ENCODE measurements at regions not wholly inside any gene's neighbourhood (a gene's known extent, or its start where the extent isn't known, plus 50 kb on each side); places are given as distances from the start of the nearest gene placed in this dataset.

DNA sequence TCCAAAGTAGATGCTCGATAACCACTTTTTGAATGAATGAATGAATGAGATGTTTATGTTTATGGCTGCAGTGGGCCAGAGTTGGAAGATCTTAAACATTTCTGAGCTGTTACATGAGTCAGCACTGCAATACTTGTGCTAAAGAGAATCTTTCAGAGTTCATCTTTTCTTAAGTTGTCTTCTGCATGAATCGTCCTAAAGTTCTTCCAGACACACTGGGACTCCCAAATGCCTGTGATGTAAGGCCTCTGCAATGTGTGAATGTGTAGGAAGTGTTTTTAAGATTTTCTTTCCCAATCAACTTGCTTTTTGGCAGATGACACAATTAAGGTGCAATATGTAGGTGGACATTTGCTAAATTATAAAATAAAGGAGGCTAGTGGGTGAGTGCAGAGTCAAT is 50.3 kb upstream of the TRIM9 start:
- DNase-seq (ENCODE audit: low spot score), result no peak
- no peaks in the 10 kb centered on the region for H3K79me2 ChIP-seq
- no peaks in the 10 kb centered on the region for H3K9me3 ChIP-seq (ENCODE audit: low read depth)
- no peaks in the 10 kb centered on the region for H4K20me1 ChIP-seq (ENCODE audit: insufficient read depth, poor library complexity, severe bottlenecking)
- no peak overlapping the region for H3K4me3 ChIP-seq
- H2AFZ ChIP-seq, result no peak overlapping the region
- H3K9me2 ChIP-seq (replicated peaks; ENCODE audit: insufficient read depth), result no peaks in the 10 kb centered on the region
- 84% methylated on average over 2 of the region's 2 CpGs for WGBS (ENCODE audit: low lambda C conversion rate, missing lambda C conversion rate)
- no peaks in the 10 kb centered on the region for H3K27me3 ChIP-seq
- no peak for TF ChIP-seq EZH2 (IDR thresholded peaks at IDR 0.05; ENCODE audit: borderline replicate concordance)
- no peak for TF ChIP-seq CTCF (IDR thresholded peaks at IDR 0.05; ENCODE audit: poor library complexity)
- no peaks in the 10 kb centered on the region for H3K4me1 ChIP-seq (ENCODE audit: insufficient read depth)
- no peaks in the 10 kb centered on the region for H3K36me3 ChIP-seq (replicated peaks; ENCODE audit: insufficient read depth, low read depth)
- no peak overlapping the region for H3K4me2 ChIP-seq
- no peak overlapping the region for H3K27ac ChIP-seq

GRCh38 chr14:51147183-51147582 is 52.3 kb upstream of the TRIM9 start:
- WGBS (ENCODE audit: low lambda C conversion rate, missing lambda C conversion rate), result 100% methylated on average over 1 of the region's 1 CpG
- Histone ChIP-seq H4K20me1 (ENCODE audit: insufficient read depth, poor library complexity, severe bottlenecking) (no peaks in the 10 kb centered on the region), H3K27me3 (no peaks in the 10 kb centered on the region), H3K9me3 (ENCODE audit: low read depth) (no peaks in the 10 kb centered on the region), H3K36me3 (replicated peaks; ENCODE audit: insufficient read depth, low read depth) (no peaks in the 10 kb centered on the region), H3K4me1 (ENCODE audit: insufficient read depth) (no peaks in the 10 kb centered on the region), H3K4me2 (no peak overlapping the region), H2AFZ (no peak overlapping the region), H3K9me2 (replicated peaks; ENCODE audit: insufficient read depth) (no peaks in the 10 kb centered on the region), H3K79me2 (no peaks in the 10 kb centered on the region), H3K4me3 (no peak overlapping the region), H3K27ac (no peak overlapping the region)
- no peak for DNase-seq (ENCODE audit: low spot score)
- no peak for TF ChIP-seq CTCF (IDR thresholded peaks at IDR 0.05; ENCODE audit: poor library complexity)
- TF ChIP-seq EZH2 (IDR thresholded peaks at IDR 0.05; ENCODE audit: borderline replicate concordance), result no peak
- no peak for TF ChIP-seq EZH2phosphoT487 (IDR thresholded peaks at IDR 0.05; ENCODE audit: low read depth, severe bottlenecking, unreplicated experiment)

DNA sequence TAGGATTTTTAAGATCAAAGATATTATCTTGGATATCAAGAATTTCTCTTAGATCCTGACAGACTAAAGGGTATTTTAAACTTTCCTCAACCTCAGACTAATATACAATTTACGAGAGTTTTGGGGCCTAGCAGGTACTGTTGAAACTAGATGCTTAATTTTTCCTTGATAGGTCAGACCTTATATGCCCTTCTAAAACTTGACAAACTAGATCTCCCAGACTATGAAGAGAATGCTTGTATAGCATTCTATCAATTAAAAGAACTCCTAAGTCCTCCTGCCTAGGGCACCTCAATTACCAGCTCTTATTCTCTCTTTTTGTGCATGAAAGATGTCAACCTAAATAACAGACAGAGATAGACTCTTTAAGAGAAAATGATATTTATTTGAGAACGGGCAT is 60.4 kb upstream of the TRIM9 start:
- Histone ChIP-seq H3K79me2 (no peaks in the 10 kb centered on the region), H3K4me1 (ENCODE audit: insufficient read depth) (peaks cover 3% of the 10 kb centered on the region), H2AFZ (no peak overlapping the region), H3K36me3 (replicated peaks; ENCODE audit: insufficient read depth, low read depth) (no peaks in the 10 kb centered on the region), H4K20me1 (ENCODE audit: insufficient read depth, poor library complexity, severe bottlenecking) (no peaks in the 10 kb centered on the region), H3K9me2 (replicated peaks; ENCODE audit: insufficient read depth) (no peaks in the 10 kb centered on the region), H3K4me3 (no peak overlapping the region), H3K4me2 (no peak overlapping the region), H3K9me3 (ENCODE audit: low read depth) (no peaks in the 10 kb centered on the region), H3K27ac (no peak overlapping the region), H3K27me3 (no peaks in the 10 kb centered on the region)
- no peak for DNase-seq (ENCODE audit: low spot score)
- 56% methylated on average over 2 of the region's 2 CpGs for WGBS (ENCODE audit: low lambda C conversion rate, missing lambda C conversion rate)
- no peak for TF ChIP-seq CTCF (IDR thresholded peaks at IDR 0.05; ENCODE audit: poor library complexity)
- TF ChIP-seq EZH2 (IDR thresholded peaks at IDR 0.05; ENCODE audit: borderline replicate concordance), result no peak
- no peak for TF ChIP-seq EZH2phosphoT487 (IDR thresholded peaks at IDR 0.05; ENCODE audit: low read depth, severe bottlenecking, unreplicated experiment)

DNA sequence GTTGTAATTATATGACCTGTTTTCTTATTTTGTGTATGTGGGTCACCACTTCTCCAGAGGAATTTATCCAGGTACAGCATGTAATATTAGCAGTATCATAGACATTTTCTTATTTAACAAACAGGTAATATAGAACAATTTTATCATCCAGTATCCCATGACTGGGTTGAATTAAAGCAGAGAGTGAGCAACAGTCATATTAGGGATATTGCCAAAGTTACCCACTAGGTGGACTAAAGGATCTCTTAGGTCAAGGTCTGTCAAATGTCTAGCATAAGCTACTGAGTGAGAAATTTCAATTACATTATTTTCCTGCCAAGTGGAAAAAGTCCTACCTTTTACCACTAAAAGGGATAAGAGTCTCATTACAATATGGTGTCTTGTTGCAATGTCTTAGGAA is 62.1 kb upstream of the TRIM9 start:
- H3K79me2 ChIP-seq, result no peaks in the 10 kb centered on the region
- H3K9me3 ChIP-seq (ENCODE audit: low read depth), result no peaks in the 10 kb centered on the region
- H3K36me3 ChIP-seq (replicated peaks; ENCODE audit: insufficient read depth, low read depth), result no peaks in the 10 kb centered on the region
- no peaks in the 10 kb centered on the region for H3K9me2 ChIP-seq (replicated peaks; ENCODE audit: insufficient read depth)
- no peak overlapping the region for H2AFZ ChIP-seq
- no peaks in the 10 kb centered on the region for H4K20me1 ChIP-seq (ENCODE audit: insufficient read depth, poor library complexity, severe bottlenecking)
- no peaks in the 10 kb centered on the region for H3K27me3 ChIP-seq
- DNase-seq (ENCODE audit: low spot score), result peak; percentile 14
- no peak for TF ChIP-seq EZH2phosphoT487 (IDR thresholded peaks at IDR 0.05; ENCODE audit: low read depth, severe bottlenecking, unreplicated experiment)
- no peak for TF ChIP-seq EZH2 (IDR thresholded peaks at IDR 0.05; ENCODE audit: borderline replicate concordance)
- no peak for TF ChIP-seq CTCF (IDR thresholded peaks at IDR 0.05; ENCODE audit: poor library complexity)
- no peak overlapping the region for H3K27ac ChIP-seq
- no peak overlapping the region for H3K4me2 ChIP-seq
- H3K4me3 ChIP-seq, result no peak overlapping the region
- H3K4me1 ChIP-seq (ENCODE audit: insufficient read depth), result peaks cover 3% of the 10 kb centered on the region

All from hepatocyte (in vitro differentiated cells).